ENCODE measurements at regions not wholly inside any gene's neighbourhood (a gene's known extent, or its start where the extent isn't known, plus 50 kb on each side); places are given as distances from the start of the nearest gene placed in this dataset.

- no peak for TF ChIP-seq FOXP2 (optimal IDR thresholded peaks at IDR 0.05; ENCODE audit: borderline replicate concordance, extremely low read depth, extremely low read length, insufficient read depth)
- no peak for TF ChIP-seq POLR2AphosphoS5 (IDR thresholded peaks at IDR 0.05; ENCODE audit: low read depth, low read length)
- no peak for TF ChIP-seq TAF1 (IDR thresholded peaks at IDR 0.05; ENCODE audit: borderline replicate concordance, insufficient read depth, low read length)
- TF ChIP-seq SIN3A (IDR thresholded peaks at IDR 0.05; ENCODE audit: borderline replicate concordance, insufficient read depth, low read length), result no peak
- TF ChIP-seq REST (IDR thresholded peaks at IDR 0.05; ENCODE audit: insufficient read depth in 1 of 2, low read depth in 2 of 2, low read length in 2 of 2), result no peak
These were observed 141.8 kb upstream of the PWP1 start for GRCh38 chr12:107543841-107544240.

GRCh38 chr12:107544937-107545336 lies 140.7 kb upstream of the PWP1 start:
- TF ChIP-seq POLR2AphosphoS5 (IDR thresholded peaks at IDR 0.05; ENCODE audit: low read depth, low read length), result no peak

- no peak for TF ChIP-seq FOXP2 (optimal IDR thresholded peaks at IDR 0.05; ENCODE audit: borderline replicate concordance, extremely low read depth, extremely low read length, insufficient read depth)
- TF ChIP-seq POLR2AphosphoS5 (IDR thresholded peaks at IDR 0.05; ENCODE audit: low read depth, low read length), result no peak
- no peak for TF ChIP-seq TAF1 (IDR thresholded peaks at IDR 0.05; ENCODE audit: borderline replicate concordance, insufficient read depth, low read length)
- no peak for TF ChIP-seq SIN3A (IDR thresholded peaks at IDR 0.05; ENCODE audit: borderline replicate concordance, insufficient read depth, low read length)
These were observed 139.8 kb upstream of the PWP1 start for GRCh38 chr12:107545737-107546353.

GRCh38 chr12:107547389-107547788 lies 138.2 kb upstream of the PWP1 start:
- no peak for TF ChIP-seq POLR2AphosphoS5 (IDR thresholded peaks at IDR 0.05; ENCODE audit: low read depth, low read length)
- TF ChIP-seq REST (IDR thresholded peaks at IDR 0.05; ENCODE audit: insufficient read depth in 1 of 2, low read depth in 2 of 2, low read length in 2 of 2), result no peak
- TF ChIP-seq FOXP2 (optimal IDR thresholded peaks at IDR 0.05; ENCODE audit: borderline replicate concordance, extremely low read depth, extremely low read length, insufficient read depth), result no peak
- no peak for TF ChIP-seq SIN3A (IDR thresholded peaks at IDR 0.05; ENCODE audit: borderline replicate concordance, insufficient read depth, low read length)
- no peak for TF ChIP-seq TAF1 (IDR thresholded peaks at IDR 0.05; ENCODE audit: borderline replicate concordance, insufficient read depth, low read length)

DNA sequence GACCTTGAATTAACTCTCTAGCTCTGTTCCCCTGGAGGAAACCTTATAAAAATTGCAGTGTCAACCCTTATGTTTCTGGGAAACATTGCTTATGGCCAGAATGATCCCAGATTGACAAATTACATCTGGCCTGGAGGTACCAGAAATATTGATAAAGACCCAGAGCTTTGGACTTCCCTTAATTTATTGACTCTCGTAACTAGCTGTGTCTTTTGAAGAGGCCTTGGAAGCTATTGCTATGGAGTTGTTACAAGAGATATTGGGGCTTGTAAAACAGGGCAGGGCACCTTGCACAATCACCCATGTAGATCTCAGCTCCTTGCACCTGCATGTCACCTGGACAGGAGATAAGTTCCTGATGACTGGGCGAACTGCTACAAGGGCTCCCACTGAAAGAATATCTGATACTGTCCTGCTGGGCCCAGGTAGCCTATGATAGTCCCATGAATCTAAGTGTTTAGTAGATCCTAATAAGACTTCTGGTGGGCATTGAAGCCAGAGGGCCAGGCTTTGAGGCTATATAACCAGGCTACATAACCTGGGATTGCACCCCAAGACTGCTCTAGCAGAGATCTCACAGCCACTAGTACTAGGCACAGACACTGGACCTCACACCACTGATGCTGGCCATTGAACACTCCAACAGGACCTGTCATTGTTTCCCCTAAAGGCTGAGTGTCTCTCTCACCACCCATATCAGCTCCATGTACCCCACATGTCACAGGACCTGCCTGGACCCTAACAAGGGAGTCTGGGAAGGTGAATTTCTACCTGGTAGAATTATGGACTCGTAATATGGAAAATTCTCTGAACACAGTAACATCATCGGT lies 135.7 kb upstream of the PWP1 start:
- TF ChIP-seq POLR2AphosphoS5 (IDR thresholded peaks at IDR 0.05; ENCODE audit: low read depth, low read length) (no peak), SIN3A (IDR thresholded peaks at IDR 0.05; ENCODE audit: borderline replicate concordance, insufficient read depth, low read length) (no peak), REST (IDR thresholded peaks at IDR 0.05; ENCODE audit: insufficient read depth in 1 of 2, low read depth in 2 of 2, low read length in 2 of 2) (no peak), TAF1 (IDR thresholded peaks at IDR 0.05; ENCODE audit: borderline replicate concordance, insufficient read depth, low read length) (no peak)

- TF ChIP-seq SIN3A (IDR thresholded peaks at IDR 0.05; ENCODE audit: borderline replicate concordance, insufficient read depth, low read length), result no peak
- no peak for TF ChIP-seq POLR2AphosphoS5 (IDR thresholded peaks at IDR 0.05; ENCODE audit: low read depth, low read length)
- TF ChIP-seq FOXP2 (optimal IDR thresholded peaks at IDR 0.05; ENCODE audit: borderline replicate concordance, extremely low read depth, extremely low read length, insufficient read depth), result no peak
- no peak for TF ChIP-seq REST (IDR thresholded peaks at IDR 0.05; ENCODE audit: insufficient read depth in 1 of 2, low read depth in 2 of 2, low read length in 2 of 2)
- no peak for TF ChIP-seq TAF1 (IDR thresholded peaks at IDR 0.05; ENCODE audit: borderline replicate concordance, insufficient read depth, low read length)
These were observed 134.2 kb upstream of the PWP1 start for GRCh38 chr12:107551434-107551833.
